H1 (cell line): ENCODE measurements at regions not wholly inside any gene's neighbourhood (a gene's known extent, or its start where the extent isn't known, plus 50 kb on each side); places are given as distances from the start of the nearest gene placed in this dataset.

Source experiments
- JUND ChIP-seq: IDR thresholded peaks from 2 replicates; pipeline ENCODE4 v1.6.1; 2011; ENCODE audit warnings: mild to moderate bottlenecking, improper control_type of control experiment, low read length
- KDM4A ChIP-seq: IDR thresholded peaks from one replicate; pipeline ENCODE4 v1.7.1; 2012; ENCODE audit warnings: low read depth, mild to moderate bottlenecking, moderate library complexity, low read length, inconsistent platforms; ENCODE audit not compliant: severe bottlenecking
- RFX5 ChIP-seq: IDR thresholded peaks from 2 replicates; pipeline ENCODE4 v1.6.1; 2011; ENCODE audit warnings: low read depth, low read length, improper control_type of control experiment, borderline replicate concordance
- USF2 ChIP-seq: IDR thresholded peaks from 2 replicates; pipeline ENCODE4 v1.6.1; 2011; ENCODE audit warnings: low read length, improper control_type of control experiment

DNA sequence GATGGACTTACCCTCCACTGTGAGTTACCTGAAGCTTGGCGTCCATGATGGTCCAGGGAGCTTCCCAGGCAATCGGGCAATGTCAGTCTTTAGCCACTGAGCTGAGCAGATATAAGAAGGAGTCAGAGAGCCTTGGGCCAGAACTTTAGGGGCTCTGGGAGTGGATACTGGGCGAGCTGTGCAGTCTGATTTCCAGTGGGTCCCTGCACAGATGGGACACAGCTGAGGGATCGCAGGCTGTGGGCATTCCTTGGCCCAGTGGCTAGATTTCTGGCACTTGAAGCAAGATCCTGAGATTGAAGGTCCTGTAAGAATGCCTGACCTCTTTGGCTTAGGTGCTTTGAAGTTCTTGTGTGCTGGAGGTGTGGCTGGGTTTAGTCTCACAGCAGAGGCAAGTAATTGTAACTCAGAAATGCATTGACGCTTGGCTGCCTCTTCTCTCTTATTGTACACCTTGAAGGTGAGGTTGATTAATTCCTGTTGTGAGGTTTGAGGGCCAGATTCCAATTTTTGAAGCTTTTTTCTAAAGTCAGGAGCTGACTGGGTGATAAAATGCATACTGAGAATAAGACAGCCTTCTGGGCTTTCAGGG, 2283.8 kb downstream of the TP53TG3F start (continued):
- TF ChIP-seq RFX5 (no peak), USF2 (no peak), KDM4A (no peak), JUND (no peak)
